ENCODE measurements at regions not wholly inside any gene's neighbourhood (a gene's known extent, or its start where the extent isn't known, plus 50 kb on each side); places are given as distances from the start of the nearest gene placed in this dataset.

GRCh38 chr10:78742730-78743615 is 325.8 kb upstream of the ZMIZ1 start:
- no TSS peak for BruUV-seq (replicated peaks)
- no peak for DNase-seq (ENCODE audit: unreplicated experiment)
- Mint-ChIP-seq H3K36me3 (ENCODE audit: insufficient read depth, unreplicated experiment) (no peaks in the 10 kb centered on the region), H3K9me3 (ENCODE audit: unreplicated experiment) (no peaks in the 10 kb centered on the region), H3K27me3 (ENCODE audit: insufficient read depth, unreplicated experiment) (peaks cover 20% of the 10 kb centered on the region), H3K4me1 (ENCODE audit: insufficient read depth, unreplicated experiment) (peaks cover 12% of the 10 kb centered on the region), H3K27ac (ENCODE audit: low read depth, unreplicated experiment) (no peak overlapping the region), H3K4me3 (ENCODE audit: unreplicated experiment) (no peak overlapping the region)
- intact Hi-C loops (cut with micrococcal nuclease), result no loop called here
- ChIA-PET POLR2A (no interaction called here), CTCF (no interaction called here)
- TF ChIP-seq CTCF (IDR thresholded peaks at IDR 0.05; ENCODE audit: unreplicated experiment), result no peak

GRCh38 chr10:78744056-78744455 is 324.7 kb upstream of the ZMIZ1 start:
- Mint-ChIP-seq H3K9me3 (ENCODE audit: unreplicated experiment) (no peaks in the 10 kb centered on the region), H3K4me3 (ENCODE audit: unreplicated experiment) (no peak overlapping the region), H3K27ac (ENCODE audit: low read depth, unreplicated experiment) (no peak overlapping the region), H3K4me1 (ENCODE audit: insufficient read depth, unreplicated experiment) (peaks cover 12% of the 10 kb centered on the region), H3K27me3 (ENCODE audit: insufficient read depth, unreplicated experiment) (peaks cover 11% of the 10 kb centered on the region), H3K36me3 (ENCODE audit: insufficient read depth, unreplicated experiment) (no peaks in the 10 kb centered on the region)
- TF ChIP-seq CTCF (IDR thresholded peaks at IDR 0.05; ENCODE audit: unreplicated experiment), result no peak
- no TSS peak for BruUV-seq (replicated peaks)
- CTCF ChIA-PET, result no interaction called here
- intact Hi-C loops (cut with micrococcal nuclease), result no loop called here
- no peak for DNase-seq (ENCODE audit: unreplicated experiment)
- POLR2A ChIA-PET, result interaction anchor here (0.5 kb wide), 1 partner anchor 13 kb away, joined by 3 read pairs; no protein-coding TSS in a partner anchor

GRCh38 chr10:78744491-78745090 is 324.2 kb upstream of the ZMIZ1 start:
- Mint-ChIP-seq H3K9me3 (ENCODE audit: unreplicated experiment) (no peaks in the 10 kb centered on the region), H3K27me3 (ENCODE audit: insufficient read depth, unreplicated experiment) (peaks cover 11% of the 10 kb centered on the region), H3K4me1 (ENCODE audit: insufficient read depth, unreplicated experiment) (peaks cover 12% of the 10 kb centered on the region), H3K4me3 (ENCODE audit: unreplicated experiment) (no peak overlapping the region), H3K27ac (ENCODE audit: low read depth, unreplicated experiment) (no peak overlapping the region), H3K36me3 (ENCODE audit: insufficient read depth, unreplicated experiment) (no peaks in the 10 kb centered on the region)
- no TSS peak for BruUV-seq (replicated peaks)
- TF ChIP-seq CTCF (IDR thresholded peaks at IDR 0.05; ENCODE audit: unreplicated experiment), result no peak
- ChIA-PET CTCF (interaction anchor here (0.5 kb wide), 1 partner anchor 435 kb away, joined by 3 read pairs; no protein-coding TSS in a partner anchor), POLR2A (interaction anchor here (0.5 to 1.5 kb wide), 2 partner anchors 9 to 12 kb away, joined by 3 read pairs; no protein-coding TSS in a partner anchor)
- DNase-seq (ENCODE audit: unreplicated experiment), result no peak
- intact Hi-C loops (cut with micrococcal nuclease), result no loop called here

GRCh38 chr10:78745441-78745840 is 323.3 kb upstream of the ZMIZ1 start:
- Mint-ChIP-seq H3K36me3 (ENCODE audit: insufficient read depth, unreplicated experiment) (no peaks in the 10 kb centered on the region), H3K27me3 (ENCODE audit: insufficient read depth, unreplicated experiment) (peaks cover 2% of the 10 kb centered on the region), H3K27ac (ENCODE audit: low read depth, unreplicated experiment) (no peak overlapping the region), H3K9me3 (ENCODE audit: unreplicated experiment) (no peaks in the 10 kb centered on the region), H3K4me3 (ENCODE audit: unreplicated experiment) (no peak overlapping the region), H3K4me1 (ENCODE audit: insufficient read depth, unreplicated experiment) (peaks cover 12% of the 10 kb centered on the region)
- intact Hi-C loops (cut with micrococcal nuclease), result no loop called here
- CTCF ChIA-PET, result interaction anchor here (0.5 kb wide), 1 partner anchor 436 kb away, joined by 3 read pairs; no protein-coding TSS in a partner anchor
- POLR2A ChIA-PET, result interaction anchor here (1.5 kb wide), 1 partner anchor 9 kb away, joined by 3 read pairs; no protein-coding TSS in a partner anchor
- DNase-seq (ENCODE audit: unreplicated experiment), result no peak
- no TSS peak for BruUV-seq (replicated peaks)
- no peak for TF ChIP-seq CTCF (IDR thresholded peaks at IDR 0.05; ENCODE audit: unreplicated experiment)

Measured in MCF 10A (cell line).